ENCODE measurements at regions not wholly inside any gene's neighbourhood (a gene's known extent, or its start where the extent isn't known, plus 50 kb on each side); places are given as distances from the start of the nearest gene placed in this dataset.

- TF ChIP-seq POLR2AphosphoS5 (IDR thresholded peaks at IDR 0.05) (no peak), CTCF (IDR thresholded peaks at IDR 0.05) (no peak), POLR2A (IDR thresholded peaks at IDR 0.05) (no peak)
These were observed 435.6 kb upstream of the ONECUT1 start for GRCh38 chr15:53225781-53226180.
